ENCODE measurements at regions not wholly inside any gene's neighbourhood (a gene's known extent, or its start where the extent isn't known, plus 50 kb on each side); places are given as distances from the start of the nearest gene placed in this dataset.
"Not testable (repeated sequence)": the region's sequence is repeated elsewhere in the genome, so short reads cannot be mapped to it uniquely, and the experiment has no call there.

DNA sequence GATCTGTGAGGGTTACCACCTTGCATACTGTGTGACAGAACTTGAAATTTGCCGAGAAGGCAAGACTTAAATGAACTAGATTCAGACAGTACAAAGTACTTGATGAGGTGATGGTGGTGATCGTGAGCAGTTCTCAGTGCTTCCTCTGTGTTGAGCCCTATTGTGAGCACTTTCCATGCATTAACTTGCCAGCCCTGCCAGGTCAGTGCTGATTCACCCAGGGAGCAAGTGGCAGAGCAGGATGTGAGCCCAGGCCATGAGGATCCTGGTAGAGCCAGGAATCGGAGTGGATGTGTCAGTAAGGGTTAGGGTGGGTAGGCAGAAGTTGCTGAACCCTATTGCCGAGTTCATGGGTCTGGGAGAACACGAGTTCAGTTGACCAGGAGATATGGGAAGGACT, 4545.7 kb upstream of the TPTE start:
- H3K9me3 Mint-ChIP-seq; H3K27ac Mint-ChIP-seq; H3K4me3 Mint-ChIP-seq; H3K36me3 Mint-ChIP-seq (ENCODE audit: low read depth); H3K27me3 Mint-ChIP-seq; DNase-seq; H3K4me1 Mint-ChIP-seq; POLR2A ChIA-PET; CTCF ChIA-PET: not testable (repeated sequence)

DNA sequence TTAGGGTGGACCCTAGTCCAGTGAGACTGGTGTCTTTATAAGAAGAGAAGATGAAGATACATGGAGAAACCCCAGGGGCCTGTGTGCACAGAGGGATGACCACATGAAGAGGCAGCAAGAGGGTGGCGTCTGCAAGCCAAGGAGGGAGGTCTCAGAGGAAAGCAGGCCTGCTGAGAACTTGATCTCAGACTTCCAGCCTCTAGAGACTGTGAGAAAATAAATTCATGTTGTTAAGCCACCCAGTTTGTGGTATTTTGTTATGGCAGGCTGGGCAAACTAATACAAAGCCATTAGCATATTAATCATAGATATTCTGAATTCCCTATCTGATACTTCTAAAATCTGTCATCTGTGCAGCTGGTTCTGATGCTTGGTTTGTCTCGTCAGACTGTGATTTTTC, 4523.8 kb upstream of the TPTE start:
- POLR2A ChIA-PET; DNase-seq; H3K4me3 Mint-ChIP-seq; H3K4me1 Mint-ChIP-seq; H3K27me3 Mint-ChIP-seq; H3K27ac Mint-ChIP-seq; CTCF ChIA-PET; H3K36me3 Mint-ChIP-seq (ENCODE audit: low read depth); H3K9me3 Mint-ChIP-seq: not testable (repeated sequence)

DNA sequence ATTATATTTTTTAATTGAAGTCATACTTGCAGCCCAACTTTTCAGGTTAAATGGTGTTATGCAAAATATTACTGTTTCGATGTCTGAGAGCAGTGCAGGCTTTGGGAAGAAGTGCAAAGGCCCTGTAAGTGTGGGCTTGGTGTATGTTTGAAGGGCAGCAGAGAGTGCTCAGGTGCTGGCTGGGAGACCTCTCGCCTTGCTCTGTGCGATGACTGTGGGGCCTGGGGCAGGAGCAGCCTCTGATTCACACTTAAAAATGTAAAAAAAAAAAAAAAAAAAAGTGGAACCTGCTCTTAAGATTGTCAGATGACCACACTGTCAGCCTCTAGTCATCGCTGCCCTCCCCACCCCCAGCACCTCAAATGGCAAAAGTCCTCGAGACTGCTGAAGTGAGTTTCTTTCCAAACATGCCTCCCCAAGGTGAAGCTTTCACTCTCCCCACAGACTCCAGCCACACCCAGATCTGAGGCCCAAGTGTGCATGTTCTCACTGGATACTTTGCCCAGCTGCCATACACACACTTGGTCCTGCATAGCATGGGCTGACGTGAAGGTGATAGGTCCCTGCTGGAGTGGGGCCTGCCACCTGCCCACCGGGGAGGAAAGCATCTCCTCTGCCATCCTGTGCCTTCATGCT, 4505.8 kb upstream of the TPTE start:
- POLR2A ChIA-PET; H3K4me3 Mint-ChIP-seq; H3K9me3 Mint-ChIP-seq; H3K27ac Mint-ChIP-seq; H3K36me3 Mint-ChIP-seq (ENCODE audit: low read depth); DNase-seq; H3K27me3 Mint-ChIP-seq; CTCF ChIA-PET; H3K4me1 Mint-ChIP-seq: not testable (repeated sequence)

DNA sequence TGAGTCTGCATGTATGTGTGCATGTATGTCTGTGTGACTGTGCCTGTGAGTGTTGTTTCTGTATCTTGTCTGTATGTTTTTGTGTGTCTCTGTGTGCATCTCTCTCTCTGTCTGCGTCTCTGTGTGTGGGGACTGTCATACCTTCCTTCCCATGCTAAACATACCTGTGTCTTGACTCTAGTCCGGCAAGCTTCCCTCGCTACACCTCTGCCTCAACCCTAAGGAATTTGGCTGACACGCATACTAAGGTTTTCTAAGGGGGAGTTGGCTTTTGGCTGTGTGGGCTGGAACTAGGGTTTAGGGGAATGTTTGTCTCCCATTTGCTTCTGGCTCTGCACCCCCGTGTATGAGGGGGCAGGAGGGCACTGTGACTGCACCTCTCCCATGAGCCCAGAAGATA, 4500.9 kb upstream of the TPTE start:
- CTCF ChIA-PET; H3K9me3 Mint-ChIP-seq; DNase-seq; H3K27me3 Mint-ChIP-seq; H3K36me3 Mint-ChIP-seq (ENCODE audit: low read depth); H3K4me3 Mint-ChIP-seq; POLR2A ChIA-PET; H3K4me1 Mint-ChIP-seq; H3K27ac Mint-ChIP-seq: not testable (repeated sequence)

DNA sequence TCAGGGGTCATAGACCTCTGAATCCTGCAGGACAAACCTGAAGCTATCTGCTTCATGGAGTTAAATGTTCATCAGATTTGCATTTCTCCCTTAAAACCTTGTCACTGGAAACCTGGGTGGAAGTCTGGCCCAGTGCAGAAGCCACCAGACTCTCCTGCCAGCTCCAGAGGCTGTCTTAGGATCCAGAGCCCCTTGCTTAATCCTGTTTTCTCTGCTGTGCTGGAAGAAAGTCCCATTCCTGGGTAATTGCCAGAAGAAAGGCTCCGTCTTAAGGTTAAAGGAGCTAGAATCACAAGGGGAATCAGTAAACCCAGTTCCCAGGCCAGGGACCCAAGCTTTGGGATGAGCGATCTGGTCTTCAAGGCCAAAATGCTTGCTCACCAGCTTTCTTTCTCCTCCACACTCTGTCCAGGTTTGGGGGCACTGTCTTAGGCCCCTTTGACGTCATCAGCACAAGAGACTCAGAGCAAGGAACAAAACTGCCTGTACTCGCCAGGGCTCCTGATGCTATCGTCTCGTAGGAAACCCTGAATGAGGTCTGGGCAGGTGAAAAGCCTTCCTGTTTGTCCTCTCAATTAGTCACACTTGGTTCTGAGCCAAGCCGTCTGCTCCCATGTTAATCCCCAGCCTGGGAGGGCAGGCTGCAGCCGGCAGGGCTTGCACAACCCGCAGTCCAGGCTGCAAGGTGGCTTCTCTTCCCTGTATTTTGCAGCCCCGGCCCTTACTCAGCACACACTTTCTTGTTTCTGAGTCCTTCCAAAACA, 4500.2 kb upstream of the TPTE start:
- not testable (repeated sequence) for H3K36me3 Mint-ChIP-seq (ENCODE audit: low read depth)

DNA sequence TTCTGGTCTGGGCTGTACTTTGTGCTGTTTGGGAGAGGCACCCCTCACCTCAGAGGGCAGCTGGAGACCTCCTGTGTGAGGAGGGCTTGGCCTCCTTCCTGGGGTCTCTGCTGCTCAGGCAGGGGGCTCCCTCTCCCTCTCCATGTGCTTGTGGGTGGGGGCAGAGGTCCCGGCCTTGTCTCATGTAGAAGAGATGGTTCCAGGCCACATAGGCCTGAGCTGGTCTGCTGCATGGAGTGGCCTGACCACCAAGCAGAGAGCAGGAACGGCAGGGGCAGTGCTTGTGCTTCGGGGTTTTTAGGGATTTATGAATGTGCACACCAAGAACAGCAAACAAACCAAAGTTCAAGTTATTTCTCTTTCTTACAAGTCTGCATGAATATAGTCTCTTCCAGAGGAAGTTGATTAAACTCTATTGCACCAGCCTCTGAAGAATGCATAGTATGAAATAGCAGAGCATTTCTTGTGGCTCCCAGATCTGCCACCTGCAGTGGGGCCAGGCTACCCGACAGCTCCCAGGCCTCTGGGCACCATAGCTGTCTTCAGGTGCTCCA, 4499.6 kb upstream of the TPTE start:
- POLR2A ChIA-PET, result not testable (repeated sequence)

More for the DNA sequence above, 4500.2 kb upstream of the TPTE start:
- H3K27me3 Mint-ChIP-seq, H3K27ac Mint-ChIP-seq, H3K9me3 Mint-ChIP-seq, DNase-seq, H3K4me1 Mint-ChIP-seq, CTCF ChIA-PET, POLR2A ChIA-PET, H3K4me3 Mint-ChIP-seq: not testable (repeated sequence)

DNA sequence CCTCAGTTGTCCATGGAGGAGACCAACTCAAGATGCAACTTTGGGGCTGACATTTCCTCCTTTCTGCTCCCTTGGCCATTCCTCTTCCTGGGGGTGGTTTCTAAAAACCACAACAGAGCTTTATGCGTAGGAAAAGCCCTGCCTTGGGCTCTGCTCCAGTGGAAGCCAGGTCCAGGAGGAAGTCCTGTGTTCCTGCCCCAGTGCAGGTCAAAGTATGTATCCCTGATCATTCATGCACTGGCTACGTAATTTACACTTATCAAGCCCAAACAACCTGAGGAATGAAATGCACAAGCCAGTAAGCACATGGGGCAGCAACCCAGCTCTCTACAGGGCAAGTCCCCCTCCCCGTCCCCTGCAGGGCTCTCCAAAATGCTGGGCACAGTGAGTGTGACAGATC, 4498.1 kb upstream of the TPTE start:
- H3K36me3 Mint-ChIP-seq (ENCODE audit: low read depth), result not testable (repeated sequence)

More for the DNA sequence above, 4499.6 kb upstream of the TPTE start:
- DNase-seq; H3K27me3 Mint-ChIP-seq; H3K4me1 Mint-ChIP-seq; H3K27ac Mint-ChIP-seq; H3K9me3 Mint-ChIP-seq; H3K4me3 Mint-ChIP-seq; CTCF ChIA-PET; H3K36me3 Mint-ChIP-seq (ENCODE audit: low read depth): not testable (repeated sequence)

DNA sequence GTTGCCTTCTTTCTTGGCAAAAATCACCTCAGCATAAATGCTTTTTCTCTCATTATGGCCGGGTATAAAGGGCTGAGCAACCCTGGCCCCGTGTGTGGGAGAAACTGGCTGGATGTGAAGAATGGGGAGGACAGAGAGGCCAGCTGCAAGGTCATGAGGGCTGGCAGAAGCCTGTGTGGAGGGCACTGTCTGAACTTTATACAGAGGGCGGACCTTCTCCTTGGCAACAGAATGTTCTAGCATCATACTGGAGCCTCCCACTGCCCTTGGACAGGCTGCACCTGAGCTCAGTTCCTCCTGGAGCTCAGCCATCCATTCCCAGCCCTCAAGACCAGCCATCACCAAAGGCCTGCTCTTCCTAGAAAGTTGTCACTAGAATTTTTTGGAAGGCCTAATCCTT, 4496.2 kb upstream of the TPTE start:
- CTCF ChIA-PET; H3K27ac Mint-ChIP-seq; H3K36me3 Mint-ChIP-seq (ENCODE audit: low read depth); POLR2A ChIA-PET; H3K9me3 Mint-ChIP-seq; H3K4me3 Mint-ChIP-seq; H3K27me3 Mint-ChIP-seq; H3K4me1 Mint-ChIP-seq; DNase-seq: not testable (repeated sequence)

More for the DNA sequence above, 4498.1 kb upstream of the TPTE start:
- DNase-seq, CTCF ChIA-PET, H3K4me3 Mint-ChIP-seq, H3K27ac Mint-ChIP-seq, H3K27me3 Mint-ChIP-seq, POLR2A ChIA-PET, H3K4me1 Mint-ChIP-seq, H3K9me3 Mint-ChIP-seq: not testable (repeated sequence)

DNA sequence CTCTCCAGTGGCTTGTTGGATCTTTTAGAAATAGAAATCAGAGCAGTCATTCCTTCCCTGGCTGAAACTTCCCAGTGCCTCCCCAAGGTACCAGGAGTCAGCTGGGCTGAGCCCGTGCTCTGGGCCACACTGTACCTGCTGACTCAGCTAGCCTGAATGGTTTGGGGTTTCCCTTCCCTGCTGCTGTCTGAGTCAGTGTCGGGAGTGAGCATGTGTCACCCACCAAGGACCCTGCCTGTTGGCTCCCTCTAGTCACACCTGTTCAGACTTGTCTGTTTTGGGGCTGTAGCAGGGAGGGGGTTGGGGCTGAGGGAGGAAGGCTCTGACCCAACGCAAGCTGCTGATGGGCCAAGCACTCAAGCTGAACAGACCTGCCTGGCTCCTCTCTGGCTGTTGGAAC, 4493.9 kb upstream of the TPTE start:
- H3K27me3 Mint-ChIP-seq, DNase-seq, CTCF ChIA-PET: not testable (repeated sequence)

DNA sequence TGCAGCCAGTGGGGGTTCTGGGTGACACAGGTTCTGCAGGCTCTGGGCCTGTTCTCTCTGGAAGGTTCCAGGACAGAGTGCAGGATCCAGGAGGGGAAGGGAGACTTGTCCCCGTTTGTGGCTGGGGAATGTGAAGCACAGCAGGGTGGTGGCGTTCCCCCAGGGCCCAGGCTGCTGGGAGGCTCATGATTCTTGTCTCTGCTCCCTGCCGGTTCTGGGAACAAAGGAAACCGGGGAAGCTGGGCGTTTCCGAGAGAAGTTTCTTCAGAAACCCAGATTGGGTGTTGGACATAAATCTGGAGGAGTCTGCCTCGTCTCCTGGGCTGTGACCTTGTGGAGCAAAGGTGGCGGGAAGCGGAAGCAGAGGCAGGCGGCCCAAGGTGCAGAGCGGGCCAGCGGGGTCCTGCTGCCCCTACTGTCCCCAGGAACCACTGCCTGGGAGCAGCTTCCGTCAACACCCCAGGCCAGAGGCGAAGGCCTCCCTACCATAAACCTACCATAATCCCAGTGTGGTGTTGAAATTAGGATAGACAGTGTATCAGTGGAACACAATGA, 4487.2 kb upstream of the TPTE start:
- H3K27me3 Mint-ChIP-seq, result not testable (repeated sequence)

More for the DNA sequence above, 4493.9 kb upstream of the TPTE start:
- H3K9me3 Mint-ChIP-seq; H3K36me3 Mint-ChIP-seq (ENCODE audit: low read depth); H3K27ac Mint-ChIP-seq; H3K4me3 Mint-ChIP-seq; POLR2A ChIA-PET; H3K4me1 Mint-ChIP-seq: not testable (repeated sequence)

DNA sequence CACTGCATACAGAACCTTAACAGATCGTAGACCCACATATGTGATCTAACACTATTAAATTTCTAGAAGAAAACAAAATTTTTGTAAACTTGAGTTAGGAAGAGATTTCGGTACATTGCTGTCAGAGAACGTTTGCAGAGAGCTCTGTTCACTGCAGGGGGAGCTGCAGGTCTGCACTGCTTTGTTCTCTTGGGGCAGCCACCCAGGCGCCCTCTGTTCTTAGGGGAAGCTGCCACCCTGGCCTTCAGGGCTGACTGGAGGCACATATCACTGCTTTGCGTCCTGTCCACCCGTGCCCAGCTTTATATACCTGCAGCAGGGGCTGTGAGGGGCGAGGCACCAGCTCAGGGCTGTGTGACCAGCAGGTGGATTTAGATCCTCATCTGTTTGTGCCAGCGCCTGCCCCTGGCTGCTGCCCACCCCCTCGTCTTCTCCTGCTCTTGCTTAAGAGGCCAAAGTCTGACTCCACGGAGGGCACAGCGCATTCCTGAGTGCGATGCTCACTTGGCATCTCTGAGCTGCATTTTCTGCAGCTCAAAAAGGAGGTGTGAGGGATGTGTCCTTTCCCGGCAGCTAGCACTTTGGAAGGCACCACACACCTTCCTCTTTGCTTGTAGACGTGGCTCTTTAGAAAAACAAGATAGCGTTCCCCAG, 4486.4 kb upstream of the TPTE start:
- H3K36me3 Mint-ChIP-seq (ENCODE audit: low read depth); H3K27me3 Mint-ChIP-seq; H3K9me3 Mint-ChIP-seq; H3K27ac Mint-ChIP-seq; H3K4me3 Mint-ChIP-seq; DNase-seq; CTCF ChIA-PET; H3K4me1 Mint-ChIP-seq; POLR2A ChIA-PET: not testable (repeated sequence)

More for the DNA sequence above, 4487.2 kb upstream of the TPTE start:
- H3K4me3 Mint-ChIP-seq; POLR2A ChIA-PET; H3K27ac Mint-ChIP-seq; H3K4me1 Mint-ChIP-seq; DNase-seq; H3K9me3 Mint-ChIP-seq; H3K36me3 Mint-ChIP-seq (ENCODE audit: low read depth); CTCF ChIA-PET: not testable (repeated sequence)

DNA sequence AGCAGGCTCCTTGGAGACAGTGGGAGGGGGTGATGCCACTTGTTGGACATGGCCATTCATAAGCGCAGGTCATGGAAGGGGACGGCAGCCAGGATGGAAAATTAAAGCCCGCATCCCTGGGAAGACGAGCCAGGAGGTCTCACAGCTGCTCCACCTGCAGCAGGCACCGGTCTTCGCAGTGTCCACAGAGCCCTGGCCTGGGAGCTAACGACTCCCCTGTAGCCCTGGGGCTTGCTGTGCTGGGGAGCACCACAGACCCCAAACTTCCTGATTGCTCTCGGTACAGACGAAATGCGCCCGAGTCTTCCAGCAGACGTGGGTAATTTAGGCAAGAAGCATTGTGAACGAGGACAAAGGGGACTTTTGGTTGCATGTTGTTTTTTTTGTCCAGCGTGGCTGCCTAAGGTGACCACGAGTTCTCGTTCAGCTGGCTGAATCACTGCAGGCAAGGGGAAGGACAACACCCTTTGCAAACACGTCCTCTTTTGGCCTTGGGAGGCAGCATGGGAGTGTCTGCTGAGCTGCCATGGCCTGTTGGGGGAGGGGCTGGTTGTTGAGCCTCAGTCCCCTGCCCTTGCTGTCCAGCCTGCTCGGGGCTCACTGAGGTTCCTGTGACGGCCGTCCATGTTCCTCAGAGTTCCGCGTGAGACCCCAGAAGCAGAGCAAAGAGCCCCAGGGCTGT, 4485.8 kb upstream of the TPTE start:
- H3K4me3 Mint-ChIP-seq; H3K36me3 Mint-ChIP-seq (ENCODE audit: low read depth); DNase-seq; H3K4me1 Mint-ChIP-seq; H3K27me3 Mint-ChIP-seq; H3K9me3 Mint-ChIP-seq; CTCF ChIA-PET; POLR2A ChIA-PET; H3K27ac Mint-ChIP-seq: not testable (repeated sequence)

DNA sequence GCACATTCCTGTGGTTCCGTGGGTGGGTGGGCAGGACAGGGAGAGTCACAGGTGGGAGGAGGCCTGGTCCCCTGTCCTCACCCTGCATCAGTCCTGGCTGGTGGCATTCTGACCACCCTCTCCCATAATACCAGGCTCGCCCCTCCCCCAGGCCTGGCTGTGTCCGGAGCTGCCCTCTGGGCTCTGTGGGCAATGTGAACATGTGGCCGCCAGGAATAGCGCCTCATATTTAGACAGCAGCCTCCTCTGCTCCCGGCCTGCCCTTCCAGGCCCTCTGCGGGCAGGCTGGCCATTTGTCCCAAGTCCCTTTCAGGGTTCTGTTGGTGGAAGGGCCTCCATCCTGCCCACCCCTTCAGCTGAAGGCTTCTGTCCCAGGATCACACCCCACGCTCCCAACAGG, 4482.2 kb upstream of the TPTE start:
- H3K36me3 Mint-ChIP-seq (ENCODE audit: low read depth); H3K9me3 Mint-ChIP-seq; H3K27ac Mint-ChIP-seq; H3K4me3 Mint-ChIP-seq; POLR2A ChIA-PET; H3K27me3 Mint-ChIP-seq; CTCF ChIA-PET; H3K4me1 Mint-ChIP-seq; DNase-seq: not testable (repeated sequence)

Data from activated CD4-positive, alpha-beta T cell treated with anti-CD3 and anti-CD28 coated beads, Interleukin-2, amount 10 ng/mL, durations not matched to agents 7 days and 5 days (primary cell).